Naive thymus-derived CD4-positive, alpha-beta T cell (primary cell): ENCODE measurements at regions not wholly inside any gene's neighbourhood (a gene's known extent, or its start where the extent isn't known, plus 50 kb on each side); places are given as distances from the start of the nearest gene placed in this dataset.

Experiments
- ATAC-seq: fragments of 150-1000 bp; cut with Tn5 transposase; 2 replicates; pipeline ENCODE4 v1.10.0; 2021; ENCODE audit warnings: mild to moderate bottlenecking, moderate library complexity
- CTCF ChIA-PET: fragments of 350-600 bp; sonication (Branson Sonifier 250); formaldehyde crosslinking; loops from one replicate; lab custom pipeline; 2021; ENCODE audit warnings: antibody characterized with exemption; lab: Charles Lee
- POLR2A ChIA-PET: fragments of 350-600 bp; sonication (Branson Sonifier 250); formaldehyde crosslinking; loops from one replicate; lab custom pipeline; 2021; ENCODE audit warnings: antibody characterized with exemption, inconsistent platforms; lab: Charles Lee
- DNase-seq, 9 donors: peaks; one replicate each; pipeline versions ENCODE4 v3.0.0 to v3.0.0-alpha.2; 2020 to 2022; ENCODE audit warnings: mixed read lengths in 1 of 9
- H3K27ac ChIP-seq: one replicate; pipeline ENCODE4 v1.7.0; 2013; ENCODE audit warnings: mild to moderate bottlenecking, low read depth, low read length, moderate library complexity
- H3K27me3 ChIP-seq, 2 donors: one replicate each; pipeline ENCODE4 v1.7.0; 2013; ENCODE audit warnings: low read length in 2 of 2, mild to moderate bottlenecking in 2 of 2, moderate library complexity in 2 of 2; ENCODE audit not compliant: control insufficient read depth in 2 of 2, insufficient read depth in 2 of 2
- H3K36me3 ChIP-seq, 3 experiments: 1 replicate in 2 of 3; 2 replicates in 1 of 3; pipeline ENCODE4 v1.7.0; 2013; ENCODE audit warnings: low read length in 3 of 3, mild to moderate bottlenecking in 3 of 3, moderate library complexity in 1 of 3; ENCODE audit not compliant: insufficient read depth in 3 of 3, control insufficient read depth in 2 of 3
- H3K4me1 ChIP-seq, 2 donors: one replicate each; pipeline ENCODE4 v1.7.0; 2013; ENCODE audit warnings: low read length in 2 of 2, mild to moderate bottlenecking in 2 of 2, moderate library complexity in 1 of 2; ENCODE audit not compliant: control insufficient read depth in 2 of 2, insufficient read depth in 2 of 2
- H3K4me3 ChIP-seq: 2 replicates; pipeline ENCODE4 v1.7.0; 2013; ENCODE audit warnings: mild to moderate bottlenecking, low read length
- H3K9me3 ChIP-seq, 3 experiments: 1 replicate in 2 of 3; 2 replicates in 1 of 3; pipeline ENCODE4 v1.7.0; 2013; ENCODE audit warnings: low read length in 3 of 3; ENCODE audit not compliant: control insufficient read depth in 2 of 3
- H3K27ac Mint-ChIP-seq, 9 donors: one replicate each; pipeline ENCODE4 v1.8.0; 2020 to 2022; ENCODE audit warnings: mixed read lengths in 9 of 9, mild to moderate bottlenecking in 8 of 9, moderate library complexity in 5 of 9, inconsistent platforms in 2 of 9
- H3K27me3 Mint-ChIP-seq, 5 donors: one replicate each; pipeline ENCODE4 v1.8.0; 2021 to 2022; ENCODE audit warnings: mixed read lengths in 5 of 5, mild to moderate bottlenecking in 1 of 5
- H3K36me3 Mint-ChIP-seq, 5 donors: one replicate each; pipeline ENCODE4 v1.8.0; 2020 to 2022; ENCODE audit warnings: mixed read lengths in 5 of 5, mild to moderate bottlenecking in 3 of 5, inconsistent platforms in 1 of 5
- H3K4me1 Mint-ChIP-seq, 7 donors: one replicate each; pipeline ENCODE4 v1.8.0; 2020 to 2022; ENCODE audit warnings: mixed read lengths in 7 of 7, mild to moderate bottlenecking in 3 of 7, inconsistent platforms in 1 of 7
- H3K4me3 Mint-ChIP-seq, 10 donors: one replicate each; pipeline ENCODE4 v1.8.0; 2020 to 2022; ENCODE audit warnings: mild to moderate bottlenecking in 10 of 10, mixed read lengths in 10 of 10, moderate library complexity in 6 of 10, inconsistent platforms in 2 of 10
- H3K9me3 Mint-ChIP-seq, 11 donors: one replicate each; pipeline ENCODE4 v1.8.0; 2020 to 2022; ENCODE audit warnings: mixed read lengths in 11 of 11, mild to moderate bottlenecking in 4 of 11, inconsistent platforms in 1 of 11, moderate library complexity in 1 of 11
- intact Hi-C, 2 donors: fragments of 100-400 bp; cut with micrococcal nuclease; formaldehyde crosslinking; loops; one replicate each; pipeline ENCODE4 v1.15.1; 2023

DNA sequence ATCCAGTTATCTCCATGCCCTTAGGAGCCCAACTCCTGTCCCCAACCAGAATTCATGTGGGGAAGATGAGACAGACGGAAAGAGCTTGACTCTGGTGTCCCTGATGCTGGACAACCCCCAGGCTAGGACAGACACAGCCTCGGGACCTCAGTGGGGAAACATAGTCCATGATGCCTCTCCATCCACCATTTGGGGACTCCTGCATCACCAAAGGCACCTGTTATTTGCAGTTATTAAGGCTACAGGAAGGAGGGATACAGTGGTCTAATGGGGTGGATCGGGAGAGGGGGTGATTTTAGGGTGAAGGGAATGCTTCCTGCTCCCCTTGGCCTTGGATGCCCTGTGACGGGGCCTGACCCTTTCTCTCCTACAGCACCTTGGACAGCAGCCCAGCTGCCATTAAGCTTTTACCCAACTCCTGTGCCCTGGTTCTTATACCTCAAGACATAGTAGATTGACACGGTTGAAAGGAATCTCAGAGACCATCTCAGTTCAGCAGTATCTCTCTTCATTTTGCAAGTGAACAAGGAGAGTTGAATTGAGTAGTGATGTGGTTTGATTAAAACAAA is 111.6 kb downstream of the MATN1 start:
- Mint-ChIP-seq H3K9me3 (no peaks in the 10 kb centered on the region), H3K27me3 (peaks cover 2 to 22% (median 19%) of the 10 kb centered on the region in 5 donors), H3K4me1 (peaks cover 0 to 1% (median 0%) of the 10 kb centered on the region in 7 donors), H3K4me3 (no peak overlapping the region), H3K36me3 (no peaks in the 10 kb centered on the region), H3K27ac (no peak overlapping the region)
- intact Hi-C loops = no loop called here
- H3K36me3 ChIP-seq = no peaks in the 10 kb centered on the region
- no peaks in the 10 kb centered on the region for H3K9me3 ChIP-seq
- DNase-seq = no peak
- ChIA-PET POLR2A (no interaction called here), CTCF (no interaction called here)
- ATAC-seq = no peak
- no peaks in the 10 kb centered on the region for H3K4me1 ChIP-seq
- no peak overlapping the region for H3K4me3 ChIP-seq
- no peaks in the 10 kb centered on the region for H3K27me3 ChIP-seq
- H3K27ac ChIP-seq = no peak overlapping the region

DNA sequence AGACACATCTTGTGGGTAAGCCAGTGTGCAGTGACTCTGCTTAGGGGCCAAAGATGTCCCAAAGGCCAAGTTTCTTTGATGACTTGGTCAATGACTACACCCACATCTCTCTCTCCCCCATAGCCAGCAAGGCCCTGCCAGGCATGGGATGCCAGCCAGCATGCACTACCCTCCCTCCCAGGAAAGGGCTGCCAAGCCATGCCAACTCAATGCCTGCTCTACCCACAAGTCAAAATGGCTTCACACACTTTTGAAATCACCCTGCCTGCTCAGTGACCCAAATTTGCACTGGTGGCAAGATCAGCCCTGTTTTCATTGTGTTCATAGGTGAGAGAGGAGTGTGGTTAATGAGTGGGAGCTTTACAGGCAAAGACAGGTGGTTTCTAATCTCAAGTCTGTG is 112.5 kb downstream of the MATN1 start:
- no peaks in the 10 kb centered on the region for H3K4me1 ChIP-seq
- no peaks in the 10 kb centered on the region for H3K27me3 ChIP-seq
- peaks cover 0 to 1% (median 0%) of the 10 kb centered on the region in 7 donors for H3K4me1 Mint-ChIP-seq
- H3K27me3 Mint-ChIP-seq = peaks cover 0 to 26% (median 23%) of the 10 kb centered on the region in 5 donors
- no peak overlapping the region for H3K27ac ChIP-seq
- H3K9me3 Mint-ChIP-seq = no peaks in the 10 kb centered on the region
- H3K9me3 ChIP-seq = no peaks in the 10 kb centered on the region
- ChIA-PET POLR2A (no interaction called here), CTCF (no interaction called here)
- no peak overlapping the region for H3K27ac Mint-ChIP-seq
- no peak for ATAC-seq
- no peak overlapping the region for H3K4me3 ChIP-seq
- H3K36me3 ChIP-seq = no peaks in the 10 kb centered on the region
- no peak overlapping the region for H3K4me3 Mint-ChIP-seq
- intact Hi-C loops = no loop called here
- no peaks in the 10 kb centered on the region for H3K36me3 Mint-ChIP-seq
- DNase-seq = no peak

DNA sequence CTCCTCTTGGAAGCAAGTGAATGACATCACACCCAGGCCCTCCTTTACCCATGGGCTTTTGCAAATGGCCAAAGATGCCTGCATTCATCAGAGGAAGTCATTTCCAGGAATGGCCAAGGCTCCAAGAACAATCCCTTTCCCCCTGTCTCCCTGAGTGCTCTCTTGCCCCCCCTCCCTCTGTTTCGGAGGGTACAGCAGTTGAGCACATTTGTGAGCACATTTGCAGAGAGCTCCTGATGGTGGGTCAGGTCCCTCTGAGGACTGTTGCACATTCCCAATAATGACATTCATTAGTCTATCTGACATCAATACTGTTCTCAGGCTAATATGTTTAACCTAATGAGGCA is 113.4 kb downstream of the MATN1 start:
- Histone ChIP-seq H3K27ac (no peak overlapping the region), H3K27me3 (no peaks in the 10 kb centered on the region), H3K4me1 (no peaks in the 10 kb centered on the region), H3K9me3 (no peaks in the 10 kb centered on the region), H3K4me3 (no peak overlapping the region), H3K36me3 (no peaks in the 10 kb centered on the region)
- H3K27ac Mint-ChIP-seq = no peak overlapping the region
- ChIA-PET CTCF (no interaction called here), POLR2A (no interaction called here)
- H3K9me3 Mint-ChIP-seq = no peaks in the 10 kb centered on the region
- H3K36me3 Mint-ChIP-seq = no peaks in the 10 kb centered on the region
- H3K4me1 Mint-ChIP-seq = peaks cover 0 to 1% (median 0%) of the 10 kb centered on the region in 7 donors
- no peak for ATAC-seq
- no peak overlapping the region for H3K4me3 Mint-ChIP-seq
- DNase-seq = no peak
- peaks cover 0 to 28% (median 24%) of the 10 kb centered on the region in 5 donors for H3K27me3 Mint-ChIP-seq
- intact Hi-C loops = no loop called here

DNA sequence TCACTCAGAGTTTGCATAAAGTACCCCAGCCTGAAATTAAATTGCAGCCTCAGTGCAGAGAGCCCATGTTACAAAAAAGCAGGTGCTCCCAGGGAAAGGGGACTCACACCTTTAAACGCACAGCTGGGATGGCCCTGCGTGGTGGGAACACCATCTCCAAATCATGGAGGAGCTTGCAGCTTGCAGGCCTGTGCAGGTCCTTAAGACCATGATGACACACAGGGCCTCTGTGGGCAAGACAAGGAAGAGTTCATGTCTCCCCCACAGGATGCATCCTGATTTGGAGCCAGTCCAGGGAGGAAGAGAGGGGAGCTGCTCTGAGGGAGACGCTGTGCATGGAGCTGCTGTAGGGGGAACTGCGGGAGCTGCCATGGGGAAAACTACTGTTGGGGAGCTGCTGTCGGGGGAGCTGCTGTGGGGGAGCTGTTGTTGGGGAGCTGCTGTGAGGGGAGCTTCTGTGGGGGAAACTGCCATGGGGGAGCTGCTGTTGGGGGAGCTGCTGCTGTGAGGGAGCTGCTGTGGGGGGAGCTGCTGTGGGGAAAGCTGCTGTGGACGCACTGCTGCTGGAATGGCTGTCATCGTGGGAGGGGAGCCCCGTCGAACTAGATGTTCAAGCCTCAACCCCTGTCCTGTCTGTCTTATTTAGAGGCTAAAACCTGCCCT is 113.9 kb downstream of the MATN1 start:
- H3K27me3 Mint-ChIP-seq = peaks cover 0 to 28% (median 24%) of the 10 kb centered on the region in 5 donors
- Histone ChIP-seq H3K27me3 (no peaks in the 10 kb centered on the region), H3K4me1 (no peaks in the 10 kb centered on the region), H3K4me3 (no peak overlapping the region), H3K9me3 (no peaks in the 10 kb centered on the region), H3K36me3 (no peaks in the 10 kb centered on the region), H3K27ac (no peak overlapping the region)
- POLR2A ChIA-PET = no interaction called here
- ATAC-seq (no peak), DNase-seq (no peak)
- intact Hi-C loops = no loop called here
- CTCF ChIA-PET = no interaction called here
- no peak overlapping the region for H3K4me3 Mint-ChIP-seq
- no peaks in the 10 kb centered on the region for H3K36me3 Mint-ChIP-seq
- H3K4me1 Mint-ChIP-seq = peaks cover 0 to 1% (median 0%) of the 10 kb centered on the region in 7 donors
- H3K9me3 Mint-ChIP-seq = no peaks in the 10 kb centered on the region
- H3K27ac Mint-ChIP-seq = no peak overlapping the region

DNA sequence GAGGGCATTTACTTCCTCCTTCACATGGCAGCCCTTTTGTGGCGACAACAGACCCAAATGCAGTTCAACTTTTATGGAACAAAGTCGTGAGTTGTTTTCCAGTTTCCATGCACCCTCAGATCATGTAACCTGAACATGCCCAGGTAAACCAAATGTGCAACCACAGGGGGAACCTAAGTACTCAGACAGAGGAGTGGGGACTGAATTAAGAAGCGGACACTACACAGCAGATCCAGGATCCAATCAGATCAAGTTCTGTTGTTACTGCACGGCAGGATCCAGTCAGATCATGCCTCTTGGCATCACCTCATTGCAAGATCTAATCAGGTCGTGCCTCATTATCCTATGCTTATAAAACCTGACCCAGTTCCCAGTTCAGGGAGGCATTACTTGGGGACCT is 115.7 kb downstream of the MATN1 start:
- no peaks in the 10 kb centered on the region for H3K4me1 ChIP-seq
- ChIA-PET CTCF (no interaction called here), POLR2A (no interaction called here)
- H3K9me3 ChIP-seq = no peaks in the 10 kb centered on the region
- Mint-ChIP-seq H3K4me1 (no peaks in the 10 kb centered on the region), H3K27me3 (peaks cover 0 to 28% (median 24%) of the 10 kb centered on the region in 5 donors), H3K9me3 (no peaks in the 10 kb centered on the region), H3K4me3 (no peak overlapping the region), H3K27ac (no peak overlapping the region), H3K36me3 (no peaks in the 10 kb centered on the region)
- H3K36me3 ChIP-seq = no peaks in the 10 kb centered on the region
- DNase-seq (no peak), ATAC-seq (no peak)
- H3K27me3 ChIP-seq = no peaks in the 10 kb centered on the region
- intact Hi-C loops = no loop called here
- no peak overlapping the region for H3K4me3 ChIP-seq
- no peak overlapping the region for H3K27ac ChIP-seq

DNA sequence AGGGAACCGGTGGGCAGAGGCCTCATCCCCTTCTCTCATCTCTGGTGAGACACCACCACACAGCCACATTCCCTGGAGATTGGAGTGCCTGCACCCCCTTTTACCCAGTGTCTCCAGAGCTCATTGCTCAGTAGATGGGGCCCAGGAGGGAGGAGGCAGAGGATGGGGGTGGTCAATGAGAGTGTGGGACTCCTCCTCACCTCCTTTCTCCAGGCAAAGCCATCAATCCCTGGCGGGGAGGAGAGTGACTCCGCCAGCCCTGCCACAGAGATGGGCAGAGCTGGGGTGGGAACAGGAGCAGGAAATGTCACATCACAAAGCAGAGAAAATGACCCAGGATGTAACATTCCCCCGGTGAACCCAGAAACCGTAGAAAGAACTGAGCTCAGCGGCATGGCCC is 117.2 kb downstream of the MATN1 start:
- intact Hi-C loops = no loop called here
- Histone ChIP-seq H3K9me3 (no peaks in the 10 kb centered on the region), H3K4me3 (no peak overlapping the region), H3K27me3 (no peaks in the 10 kb centered on the region), H3K27ac (no peak overlapping the region), H3K4me1 (no peaks in the 10 kb centered on the region), H3K36me3 (no peaks in the 10 kb centered on the region)
- Mint-ChIP-seq H3K9me3 (no peaks in the 10 kb centered on the region), H3K27me3 (peaks cover 2 to 30% (median 25%) of the 10 kb centered on the region in 5 donors), H3K27ac (no peak overlapping the region), H3K4me3 (no peak overlapping the region), H3K36me3 (no peaks in the 10 kb centered on the region), H3K4me1 (no peaks in the 10 kb centered on the region)
- no peak for ATAC-seq
- ChIA-PET POLR2A (no interaction called here), CTCF (no interaction called here)
- no peak for DNase-seq

DNA sequence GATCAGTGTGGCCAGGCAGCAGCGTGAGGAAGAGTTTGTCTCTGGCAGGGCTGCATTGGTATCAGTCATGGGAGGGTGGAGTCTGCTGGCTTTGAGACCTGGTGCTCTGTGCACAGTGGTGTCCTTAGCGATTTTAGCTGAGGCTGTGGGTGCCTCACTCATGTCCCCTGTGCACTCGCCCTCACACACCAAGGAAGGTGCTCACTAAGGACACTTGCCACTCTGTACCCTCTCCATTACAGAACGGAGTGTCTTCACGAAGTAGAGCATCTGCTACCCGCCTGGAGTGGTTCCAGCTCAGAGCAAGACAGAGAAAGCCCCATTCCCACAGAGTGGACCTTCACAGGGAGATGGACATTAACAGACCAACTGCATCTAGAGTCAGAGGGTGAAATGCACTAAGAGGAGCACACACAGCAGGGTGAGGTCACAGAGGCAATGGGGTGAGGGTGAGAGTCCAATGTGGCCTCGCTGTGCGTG is 117.9 kb downstream of the MATN1 start:
- no peaks in the 10 kb centered on the region for H3K9me3 Mint-ChIP-seq
- ChIA-PET POLR2A (no interaction called here), CTCF (no interaction called here)
- DNase-seq (no peak), ATAC-seq (no peak)
- no peak overlapping the region for H3K4me3 Mint-ChIP-seq
- H3K27me3 Mint-ChIP-seq = peaks cover 2 to 31% (median 29%) of the 10 kb centered on the region in 5 donors
- Histone ChIP-seq H3K27ac (no peak overlapping the region), H3K4me3 (no peak overlapping the region), H3K27me3 (no peaks in the 10 kb centered on the region), H3K4me1 (no peaks in the 10 kb centered on the region), H3K9me3 (no peaks in the 10 kb centered on the region), H3K36me3 (no peaks in the 10 kb centered on the region)
- H3K4me1 Mint-ChIP-seq = no peaks in the 10 kb centered on the region
- no peaks in the 10 kb centered on the region for H3K36me3 Mint-ChIP-seq
- H3K27ac Mint-ChIP-seq = no peak overlapping the region
- intact Hi-C loops = no loop called here
